GM23338 (cell line): ENCODE measurements at regions not wholly inside any gene's neighbourhood (a gene's known extent, or its start where the extent isn't known, plus 50 kb on each side); places are given as distances from the start of the nearest gene placed in this dataset.

Experiments used
- CTCF ChIP-seq, 2 experiments: fragments of 200-600 bp in 1 of 2; sonication (generic) in 1 of 2; conservative IDR thresholded peaks; 2 replicates each; pipeline versions ENCODE4 v1.5.1 to v1.6.1; 2016 to 2017; ENCODE audit warnings: antibody characterized with exemption in 2 of 2, low read depth in 2 of 2, mild to moderate bottlenecking in 2 of 2, moderate library complexity in 1 of 2
- POLR2AphosphoS5 ChIP-seq: IDR thresholded peaks from 2 replicates; pipeline ENCODE4 v1.6.1; 2016; ENCODE audit warnings: antibody characterized with exemption, low read depth
- REST ChIP-seq: IDR thresholded peaks from one replicate; pipeline ENCODE4 v1.6.1; 2018; ENCODE audit warnings: antibody characterized with exemption; ENCODE audit not compliant: unreplicated experiment

GRCh38 chr2:77713412-77713811 is 191.2 kb upstream of the LRRTM4 start:
- TF ChIP-seq CTCF (conservative IDR thresholded peaks at IDR 0.05; ENCODE audit: low read depth in 2 of 2) (no peak), REST (no peak), POLR2AphosphoS5 (no peak)
